MM.1S (cell line): ENCODE measurements at regions not wholly inside any gene's neighbourhood (a gene's known extent, or its start where the extent isn't known, plus 50 kb on each side); places are given as distances from the start of the nearest gene placed in this dataset.

ENCODE experiments used
- EZH2 ChIP-seq: fragments of 300-600 bp; sonication (generic); optimal IDR thresholded peaks from 2 replicates; pipeline ENCODE3; 2017; ENCODE audit warnings: low read depth, mild to moderate bottlenecking, antibody characterized with exemption, low read length, mixed read lengths
- TF ChIP-seq, protein P1 (sequence below): fragments of 300-600 bp; sonication (generic); IDR thresholded peaks from 2 replicates; pipeline ENCODE4 v1.5.1; 2016; ENCODE audit warnings: antibody characterized with exemption, low read length, mixed read lengths

- TF ChIP-seq, protein P1, sequence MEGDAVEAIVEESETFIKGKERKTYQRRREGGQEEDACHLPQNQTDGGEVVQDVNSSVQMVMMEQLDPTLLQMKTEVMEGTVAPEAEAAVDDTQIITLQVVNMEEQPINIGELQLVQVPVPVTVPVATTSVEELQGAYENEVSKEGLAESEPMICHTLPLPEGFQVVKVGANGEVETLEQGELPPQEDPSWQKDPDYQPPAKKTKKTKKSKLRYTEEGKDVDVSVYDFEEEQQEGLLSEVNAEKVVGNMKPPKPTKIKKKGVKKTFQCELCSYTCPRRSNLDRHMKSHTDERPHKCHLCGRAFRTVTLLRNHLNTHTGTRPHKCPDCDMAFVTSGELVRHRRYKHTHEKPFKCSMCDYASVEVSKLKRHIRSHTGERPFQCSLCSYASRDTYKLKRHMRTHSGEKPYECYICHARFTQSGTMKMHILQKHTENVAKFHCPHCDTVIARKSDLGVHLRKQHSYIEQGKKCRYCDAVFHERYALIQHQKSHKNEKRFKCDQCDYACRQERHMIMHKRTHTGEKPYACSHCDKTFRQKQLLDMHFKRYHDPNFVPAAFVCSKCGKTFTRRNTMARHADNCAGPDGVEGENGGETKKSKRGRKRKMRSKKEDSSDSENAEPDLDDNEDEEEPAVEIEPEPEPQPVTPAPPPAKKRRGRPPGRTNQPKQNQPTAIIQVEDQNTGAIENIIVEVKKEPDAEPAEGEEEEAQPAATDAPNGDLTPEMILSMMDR, result no peak
- TF ChIP-seq EZH2, result no peak
Observed at GRCh38 chr7:41121228-41121627, 581.7 kb downstream of the INHBA start.
